ENCODE measurements at regions not wholly inside any gene's neighbourhood (a gene's known extent, or its start where the extent isn't known, plus 50 kb on each side); places are given as distances from the start of the nearest gene placed in this dataset.
"Not testable (repeated sequence)": the region's sequence is repeated elsewhere in the genome, so short reads cannot be mapped to it uniquely, and the experiment has no call there.

DNA sequence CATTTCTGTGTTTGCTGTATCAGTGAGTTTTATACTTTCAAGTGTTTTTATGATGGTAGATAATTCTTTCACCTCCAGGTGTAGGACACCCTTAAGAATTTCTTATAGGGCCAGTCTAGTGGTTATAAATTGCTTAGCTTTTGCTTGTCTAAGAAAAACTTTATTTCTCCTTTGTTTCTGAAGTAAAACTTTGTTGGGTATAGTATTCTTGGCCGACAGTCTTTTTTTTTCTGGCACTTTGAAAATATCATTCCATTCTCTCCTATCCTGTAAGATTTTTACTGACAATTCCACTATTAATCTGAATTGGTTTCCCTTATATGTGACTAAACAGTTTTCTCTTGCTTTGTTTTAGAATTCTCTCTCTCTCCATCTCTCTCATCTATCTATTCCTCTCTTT is 118.7 kb upstream of the LRRTM4 start:
- Histone ChIP-seq H3K4me1 (no peaks in the 10 kb centered on the region), H3K36me3 (no peaks in the 10 kb centered on the region), H3K4me3 (no peak overlapping the region), H3K9me3 (peaks cover 0 to 20% of the 10 kb centered on the region in 2 donors), H3K27me3 (no peaks in the 10 kb centered on the region), H3K27ac (no peak overlapping the region)
- no peak for DNase-seq (ENCODE audit: low spot score)
- no peak for TF ChIP-seq CTCF (IDR thresholded peaks at IDR 0.05)

- Histone ChIP-seq H3K36me3 (no peaks in the 10 kb centered on the region), H3K4me1 (no peaks in the 10 kb centered on the region), H3K9me3 (peaks cover 0 to 20% of the 10 kb centered on the region in 2 donors), H3K4me3 (no peak overlapping the region), H3K27ac (no peak overlapping the region), H3K27me3 (no peaks in the 10 kb centered on the region)
- DNase-seq (ENCODE audit: low spot score): no peak
- no peak for TF ChIP-seq CTCF (IDR thresholded peaks at IDR 0.05)
Measured at GRCh38 chr2:77642339-77642738, 120.2 kb upstream of the LRRTM4 start.

GRCh38 chr2:77649856-77650255 is 127.7 kb upstream of the LRRTM4 start:
- no peaks in the 10 kb centered on the region for H3K27me3 ChIP-seq
- H3K27ac ChIP-seq: no peak overlapping the region
- H3K4me3 ChIP-seq: no peak overlapping the region
- TF ChIP-seq CTCF (IDR thresholded peaks at IDR 0.05): no peak
- peaks cover 0 to 4% of the 10 kb centered on the region in 2 donors for H3K9me3 ChIP-seq
- no peaks in the 10 kb centered on the region for H3K36me3 ChIP-seq
- no peak for DNase-seq (ENCODE audit: low spot score)
- no peaks in the 10 kb centered on the region for H3K4me1 ChIP-seq

- no peaks in the 10 kb centered on the region for H3K36me3 ChIP-seq
- TF ChIP-seq CTCF (IDR thresholded peaks at IDR 0.05): no peak
- DNase-seq (ENCODE audit: low spot score): no peak
- H3K4me1 ChIP-seq: no peaks in the 10 kb centered on the region
- H3K27me3 ChIP-seq: no peaks in the 10 kb centered on the region
- H3K9me3 ChIP-seq: peaks cover 0 to 4% of the 10 kb centered on the region in 2 donors
- H3K4me3 ChIP-seq: no peak overlapping the region
- H3K27ac ChIP-seq: no peak overlapping the region
Measured at GRCh38 chr2:77652499-77652898, 130.3 kb upstream of the LRRTM4 start.

DNA sequence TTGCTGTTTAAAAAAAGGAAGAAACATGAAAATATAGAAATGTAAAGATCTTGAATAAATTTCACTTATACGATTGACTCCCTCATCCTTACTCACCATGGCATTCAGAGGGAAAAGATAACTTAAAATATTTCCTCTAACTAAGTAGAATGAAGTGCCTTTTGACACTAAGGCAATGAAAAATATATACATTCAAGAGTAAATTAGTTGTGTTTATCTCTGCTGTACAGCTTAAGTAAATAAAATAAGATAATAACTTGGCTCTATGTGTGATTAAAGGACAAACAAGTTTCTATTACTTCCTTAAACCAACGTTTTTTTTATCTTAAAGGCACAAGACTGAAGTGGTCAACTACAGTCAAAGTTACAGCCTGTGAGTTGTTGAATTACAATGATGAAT is 142.3 kb upstream of the LRRTM4 start:
- no peak for DNase-seq (ENCODE audit: low spot score)
- H3K27me3 ChIP-seq: no peaks in the 10 kb centered on the region
- H3K9me3 ChIP-seq: no peaks in the 10 kb centered on the region
- no peak overlapping the region for H3K4me3 ChIP-seq
- no peaks in the 10 kb centered on the region for H3K4me1 ChIP-seq
- no peak overlapping the region for H3K27ac ChIP-seq
- no peaks in the 10 kb centered on the region for H3K36me3 ChIP-seq
- no peak for TF ChIP-seq CTCF (IDR thresholded peaks at IDR 0.05)

GRCh38 chr2:77666251-77666980 is 144.2 kb upstream of the LRRTM4 start:
- no peaks in the 10 kb centered on the region for H3K9me3 ChIP-seq
- no peaks in the 10 kb centered on the region for H3K27me3 ChIP-seq
- H3K4me3 ChIP-seq: no peak overlapping the region
- no peaks in the 10 kb centered on the region for H3K4me1 ChIP-seq
- H3K36me3 ChIP-seq: no peaks in the 10 kb centered on the region
- H3K27ac ChIP-seq: no peak overlapping the region
- TF ChIP-seq CTCF (IDR thresholded peaks at IDR 0.05): no peak
- no peak for DNase-seq (ENCODE audit: low spot score)

GRCh38 chr2:77684543-77685319 is 162.6 kb upstream of the LRRTM4 start:
- not testable (repeated sequence) for H3K27me3 ChIP-seq; H3K4me1 ChIP-seq; H3K9me3 ChIP-seq; H3K36me3 ChIP-seq; DNase-seq (ENCODE audit: low spot score); H3K27ac ChIP-seq; H3K4me3 ChIP-seq

Measured in right atrium auricular region (tissue), 2 donors.